K562 (cell line): ENCODE measurements at regions not wholly inside any gene's neighbourhood (a gene's known extent, or its start where the extent isn't known, plus 50 kb on each side); places are given as distances from the start of the nearest gene placed in this dataset.

Experiments
- ATAC-seq: fragments of 200-7000 bp; cut with Tn5 transposase; 3 replicates; pipeline ENCODE4 v1.9.1; 2020; ENCODE audit warnings: moderate library complexity
- BruUV-seq: library from RNA; stranded (reverse); fragments of 400-500 nt; replicated peaks from 2 replicates; lab custom pipeline; 2021; lab: Mats Ljungman, UMichigan
- CTCF ChIA-PET: fragments of 300-600 bp; formaldehyde crosslinking; extraction: SDS; loops from one replicate; lab custom pipeline; 2021; ENCODE audit warnings: low intra/inter-chr PET ratio; lab: Yijun Ruan, JAX
- POLR2A ChIA-PET: fragments of 300-600, 350-650 bp; sonication (Branson Sonifier 250); formaldehyde crosslinking; extraction: SDS; loops from one replicate; lab custom pipeline; 2021; ENCODE audit warnings: antibody characterized with exemption, inconsistent platforms; lab: Yijun Ruan, JAX
- DNase-seq, 4 experiments: peaks; one replicate each; pipeline versions ENCODE4 v3.0.0 to v3.0.0-alpha.2; 2011 to 2018; ENCODE audit warnings: low spot score in 3 of 4, mixed read lengths in 3 of 4; ENCODE audit errors: extremely low read depth in 1 of 4
- FAIRE-seq: peaks from 2 replicates; lab custom pipeline; 2011; peaks lifted over from hg19 to GRCh38; lab: Jason Lieb, UNC
- H2AFZ ChIP-seq: 2 replicates; pipeline ENCODE4 v1.6.0; 2011; ENCODE audit warnings: low read depth, low read length, control low read depth, inconsistent platforms
- H3K27ac ChIP-seq: fragments of 200-600 bp; 3 replicates; pipeline ENCODE4 v1.8.0; 2011; ENCODE audit warnings: low read depth, mild to moderate bottlenecking, control low read depth, inconsistent platforms, low read length, moderate library complexity, mixed read lengths; ENCODE audit errors: extremely low read depth
- H3K27me3 ChIP-seq, 2 experiments: fragments of 300-600 bp in 1 of 2; 2 replicates in 1 of 2; 3 replicates in 1 of 2; pipeline versions ENCODE4 v1.6.0 to v1.8.0; 2011; ENCODE audit warnings: inconsistent platforms in 2 of 2, low read length in 2 of 2, mild to moderate bottlenecking in 1 of 2, mixed read lengths in 1 of 2, moderate library complexity in 1 of 2; ENCODE audit not compliant: control insufficient read depth in 2 of 2, insufficient read depth in 2 of 2
- H3K36me3 ChIP-seq: fragments of 300-600 bp; 3 replicates; pipeline ENCODE4 v1.8.0; 2011; ENCODE audit warnings: mild to moderate bottlenecking, low read length, inconsistent platforms; ENCODE audit not compliant: control insufficient read depth, insufficient read depth
- H3K4me1 ChIP-seq, 2 experiments: fragments of 200-600 bp in 1 of 2; replicated peaks in 1 of 2; 2 replicates in 1 of 2; 3 replicates in 1 of 2; pipeline versions ENCODE4 v1.5.1 to v1.8.0; 2011; ENCODE audit warnings: inconsistent platforms in 2 of 2, low read length in 2 of 2, mild to moderate bottlenecking in 1 of 2, mixed read lengths in 1 of 2, moderate library complexity in 1 of 2; ENCODE audit not compliant: control insufficient read depth in 2 of 2, insufficient read depth in 2 of 2
- H3K4me2 ChIP-seq: 2 replicates; pipeline ENCODE4 v1.6.1; 2011; ENCODE audit warnings: low read length, control low read depth, inconsistent platforms, mixed read lengths; ENCODE audit not compliant: insufficient read depth
- H3K4me3 ChIP-seq: fragments of 200-600 bp; sonication (generic), shearing (Covaris generic); 2 replicates; pipeline ENCODE4 v1.5.1; 2016; ENCODE audit warnings: control low read depth, inconsistent platforms
- H3K79me2 ChIP-seq: fragments of 200-600 bp; 3 replicates; pipeline ENCODE4 v1.8.0; 2011; ENCODE audit warnings: low read length, inconsistent platforms; ENCODE audit not compliant: control insufficient read depth, insufficient read depth
- H3K9ac ChIP-seq, 2 experiments: 2 replicates each; pipeline versions ENCODE4 v1.6.0 to v1.6.1; 2011; ENCODE audit warnings: low read depth in 2 of 2, low read length in 2 of 2, control low read depth in 1 of 2, inconsistent platforms in 1 of 2, mild to moderate bottlenecking in 1 of 2, mixed read lengths in 1 of 2; ENCODE audit not compliant: insufficient read depth in 1 of 2
- H3K9me1 ChIP-seq: one replicate; pipeline ENCODE4 v1.6.0; 2011; ENCODE audit warnings: inconsistent platforms, mild to moderate bottlenecking, low read length, moderate library complexity; ENCODE audit not compliant: control insufficient read depth, insufficient read depth
- H3K9me3 ChIP-seq: replicated peaks from 2 replicates; pipeline ENCODE4 v1.5.1; 2011; ENCODE audit warnings: low read depth, low read length, inconsistent platforms; ENCODE audit not compliant: control insufficient read depth, insufficient read depth
- H4K20me1 ChIP-seq: replicated peaks from 2 replicates; pipeline ENCODE4 v1.6.1; 2011; ENCODE audit warnings: low read length, inconsistent platforms, mixed read lengths; ENCODE audit not compliant: control insufficient read depth, insufficient read depth
- C11orf30 ChIP-seq: fragments of 450-650 bp; IDR thresholded peaks from 2 replicates; pipeline ENCODE4 v1.6.1; 2016; ENCODE audit warnings: low read depth, mild to moderate bottlenecking
- CCNT2 ChIP-seq: IDR thresholded peaks from 2 replicates; pipeline ENCODE4 v1.6.1; 2011; ENCODE audit warnings: borderline replicate concordance, low read depth, mild to moderate bottlenecking, moderate library complexity, mixed read lengths, low read length; ENCODE audit not compliant: insufficient read length; ENCODE audit errors: extremely low read depth
- GATAD2B ChIP-seq: fragments of 450-650 bp; IDR thresholded peaks from 2 replicates; pipeline ENCODE4 v1.6.1; 2017; ENCODE audit warnings: mild to moderate bottlenecking, borderline replicate concordance
- JUND ChIP-seq, 2 experiments: IDR thresholded peaks; 2 replicates in 1 of 2; 3 replicates in 1 of 2; pipeline ENCODE4 v1.6.1; 2011; ENCODE audit warnings: borderline replicate concordance in 2 of 2, low read depth in 2 of 2, low read length in 2 of 2, improper control_type of control experiment in 1 of 2, missing biosample characterization in 1 of 2, missing genetic modification characterization in 1 of 2, missing genetic modification reagents in 1 of 2
- KDM1A ChIP-seq, 2 experiments: fragments of 450-650 bp; IDR thresholded peaks; 2 replicates each; pipeline ENCODE4 v1.6.1; 2016; ENCODE audit warnings: mild to moderate bottlenecking in 2 of 2
- MIER1 ChIP-seq: fragments of 450-650 bp; IDR thresholded peaks from 2 replicates; pipeline ENCODE4 v1.6.1; 2016; ENCODE audit warnings: antibody characterized with exemption, mild to moderate bottlenecking, low read depth
- NELFE ChIP-seq: IDR thresholded peaks from 2 replicates; pipeline ENCODE4 v1.6.1; 2011; ENCODE audit warnings: mild to moderate bottlenecking; ENCODE audit not compliant: insufficient read depth, insufficient read length
- SIRT6 ChIP-seq: IDR thresholded peaks from one replicate; pipeline ENCODE4 v1.6.1; 2012; ENCODE audit warnings: low read depth, mild to moderate bottlenecking, control low read depth, inconsistent platforms, low read length, moderate library complexity
- ZBTB43 ChIP-seq: sonication (generic); formaldehyde crosslinking; IDR thresholded peaks from 2 replicates; pipeline ENCODE4 v1.8.0; 2023; ENCODE audit warnings: mild to moderate bottlenecking, missing genetic modification reagents
- ZBTB8A ChIP-seq: fragments of 450-650 bp; IDR thresholded peaks from 2 replicates; pipeline ENCODE4 v1.6.1; 2018; ENCODE audit warnings: mild to moderate bottlenecking, moderate library complexity; ENCODE audit not compliant: partially characterized antibody
- ZHX1 ChIP-seq: fragments of 150-350 bp; conservative IDR thresholded peaks from 2 replicates; pipeline ENCODE4 v1.6.1; 2014; ENCODE audit warnings: low read length
- ZNF224 ChIP-seq: sonication (generic); formaldehyde crosslinking; IDR thresholded peaks from 2 replicates; pipeline ENCODE4 v1.8.0; 2022; ENCODE audit warnings: mild to moderate bottlenecking, missing genetic modification reagents
- ZNF507 ChIP-seq: conservative IDR thresholded peaks from 2 replicates; pipeline ENCODE4 v1.6.1; 2017; ENCODE audit warnings: missing genetic modification characterization, missing compliant biosample characterization
- WGBS: fragments of 100-300 bp; shearing (Covaris generic); methylation state at CpG from one replicate; pipeline ENCODE4 v1.1.6; 2016; ENCODE audit warnings: low coverage, mixed read lengths; ENCODE audit not compliant: insufficient coverage; ENCODE audit errors: missing lambda C conversion rate; 5-methylcytosine and 5-hydroxymethylcytosine counted together
- in situ Hi-C: fragments of 300-500 bp; cut with MboI; formaldehyde crosslinking; loops from 4 replicates; pipeline ENCODE4 v1.15.0; 2018; ENCODE audit warnings: inconsistent platforms, mixed read lengths
- intact Hi-C: fragments of 100-400 bp; cut with micrococcal nuclease; formaldehyde crosslinking; loops from 2 replicates; pipeline ENCODE4 v1.14.2; 2022

GRCh38 chr19:33885236-33885635 lies 88.6 kb downstream of the KCTD15 start:
- no peaks in the 10 kb centered on the region for H3K4me1 ChIP-seq
- FAIRE-seq (no peak), DNase-seq (no peak), ATAC-seq (no peak)
- in situ Hi-C loops (no loop called here), intact Hi-C loops (no loop called here)
- H3K4me2 ChIP-seq, result no peak overlapping the region
- H3K4me3 ChIP-seq, result no peak overlapping the region
- no peaks in the 10 kb centered on the region for H3K9me1 ChIP-seq
- H3K36me3 ChIP-seq, result no peaks in the 10 kb centered on the region
- H3K79me2 ChIP-seq, result no peaks in the 10 kb centered on the region
- no peak overlapping the region for H3K27ac ChIP-seq
- POLR2A ChIA-PET, result no interaction called here
- peaks cover 15 to 36% of the 10 kb centered on the region in 2 experiments; a peak in 4 of 5 replicates for H3K27me3 ChIP-seq
- H3K9ac ChIP-seq, result no peak overlapping the region
- H4K20me1 ChIP-seq, result no peaks in the 10 kb centered on the region
- CTCF ChIA-PET, result no interaction called here
- no peaks in the 10 kb centered on the region for H3K9me3 ChIP-seq
- H2AFZ ChIP-seq, result no peak overlapping the region
- BruUV-seq, result no TSS peak
- 0% methylated on average over 6 of the region's 6 CpGs for WGBS
- TF ChIP-seq C11orf30 (no peak), CCNT2 (no peak), ZHX1 (no peak), JUND (IDR thresholded peaks at IDR 0.05; ENCODE audit: borderline replicate concordance, low read depth, low read length) (no peak), JUND (tag; IDR thresholded peaks at IDR 0.05; ENCODE audit: borderline replicate concordance, low read depth, low read length) (no peak), ZBTB8A (no peak), NELFE (no peak), ZNF507 (tag) (no peak), GATAD2B (no peak), KDM1A (IDR thresholded peaks at IDR 0.05) (no peak), MIER1 (no peak), ZNF224 (CRISPR knock-in tag) (no peak), ZBTB43 (no peak), SIRT6 (no peak)
